ENCODE measurements at regions not wholly inside any gene's neighbourhood (a gene's known extent, or its start where the extent isn't known, plus 50 kb on each side); places are given as distances from the start of the nearest gene placed in this dataset.

DNA sequence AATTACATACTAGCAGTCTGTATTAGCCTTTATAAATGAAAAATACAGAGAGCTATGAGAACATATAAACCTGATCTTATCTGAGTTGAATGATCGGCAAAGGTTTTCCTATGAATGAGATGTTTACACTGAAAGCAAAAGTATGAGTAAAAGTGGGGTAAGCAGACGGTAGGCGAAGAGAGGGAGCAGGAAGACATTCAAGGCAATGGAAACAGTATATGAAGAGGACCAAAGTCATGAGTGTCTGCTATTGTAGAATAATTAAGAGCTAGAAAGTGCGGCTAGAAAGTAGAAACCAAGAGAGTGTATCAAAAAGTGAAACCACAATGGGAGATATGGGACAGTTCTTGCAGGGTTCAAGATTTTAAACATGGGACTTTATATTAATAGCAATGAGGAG, 67.0 kb upstream of the TMLHE start:
- no peak overlapping the region for H3K4me2 ChIP-seq (ENCODE audit: low read length)
- no peak overlapping the region for H3K4me3 ChIP-seq (ENCODE audit: low read length)
- no peak overlapping the region for H3K27ac ChIP-seq (ENCODE audit: low read depth, low read length)
- no peaks in the 10 kb centered on the region for H3F3A ChIP-seq (ENCODE audit: control insufficient read depth, insufficient read depth)
- no peaks in the 10 kb centered on the region for H3K36me3 ChIP-seq (ENCODE audit: control insufficient read depth, low read length)
- H3K9me3 ChIP-seq (ENCODE audit: control insufficient read depth, insufficient read depth, low read length), result no peaks in the 10 kb centered on the region
- no peaks in the 10 kb centered on the region for H3K27me3 ChIP-seq (ENCODE audit: control insufficient read depth, low read length)
- H3K79me2 ChIP-seq (ENCODE audit: control insufficient read depth, low read length), result no peaks in the 10 kb centered on the region
- no peaks in the 10 kb centered on the region for H4K20me1 ChIP-seq (ENCODE audit: control insufficient read depth, insufficient read depth, low read depth, low read length)
- TF ChIP-seq, protein P1, sequence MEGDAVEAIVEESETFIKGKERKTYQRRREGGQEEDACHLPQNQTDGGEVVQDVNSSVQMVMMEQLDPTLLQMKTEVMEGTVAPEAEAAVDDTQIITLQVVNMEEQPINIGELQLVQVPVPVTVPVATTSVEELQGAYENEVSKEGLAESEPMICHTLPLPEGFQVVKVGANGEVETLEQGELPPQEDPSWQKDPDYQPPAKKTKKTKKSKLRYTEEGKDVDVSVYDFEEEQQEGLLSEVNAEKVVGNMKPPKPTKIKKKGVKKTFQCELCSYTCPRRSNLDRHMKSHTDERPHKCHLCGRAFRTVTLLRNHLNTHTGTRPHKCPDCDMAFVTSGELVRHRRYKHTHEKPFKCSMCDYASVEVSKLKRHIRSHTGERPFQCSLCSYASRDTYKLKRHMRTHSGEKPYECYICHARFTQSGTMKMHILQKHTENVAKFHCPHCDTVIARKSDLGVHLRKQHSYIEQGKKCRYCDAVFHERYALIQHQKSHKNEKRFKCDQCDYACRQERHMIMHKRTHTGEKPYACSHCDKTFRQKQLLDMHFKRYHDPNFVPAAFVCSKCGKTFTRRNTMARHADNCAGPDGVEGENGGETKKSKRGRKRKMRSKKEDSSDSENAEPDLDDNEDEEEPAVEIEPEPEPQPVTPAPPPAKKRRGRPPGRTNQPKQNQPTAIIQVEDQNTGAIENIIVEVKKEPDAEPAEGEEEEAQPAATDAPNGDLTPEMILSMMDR (IDR thresholded peaks at IDR 0.05; ENCODE audit: low read depth, low read length, poor library complexity, severe bottlenecking), result no peak
- TF ChIP-seq EZH2phosphoT487 (IDR thresholded peaks at IDR 0.05; ENCODE audit: borderline replicate concordance, low read length), result no peak
- H3K4me1 ChIP-seq (ENCODE audit: control insufficient read depth, low read length), result no peaks in the 10 kb centered on the region
- no peaks in the 10 kb centered on the region for H3K9me2 ChIP-seq (replicated peaks; ENCODE audit: control insufficient read depth, low read length)

DNA sequence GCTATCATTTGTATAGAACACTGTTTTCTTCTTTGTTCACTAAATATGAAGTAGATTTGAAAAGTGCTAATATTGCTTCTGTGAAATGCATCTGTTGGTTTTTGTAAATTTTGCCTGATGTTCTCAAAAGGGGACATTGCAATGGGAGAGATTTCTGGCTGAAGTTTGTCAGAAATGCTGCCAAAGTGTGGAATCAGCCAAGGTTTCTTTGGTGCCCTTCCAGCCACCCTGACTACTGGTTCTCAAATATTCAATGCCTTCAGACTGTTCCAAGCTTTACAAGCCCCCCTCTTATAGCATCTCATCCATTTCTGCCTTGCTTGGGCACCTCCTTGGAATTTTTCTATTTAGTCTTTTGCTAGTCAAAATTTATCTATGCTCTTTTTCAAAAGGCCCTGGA, 60.6 kb upstream of the TMLHE start:
- TF ChIP-seq, protein P1 (IDR thresholded peaks at IDR 0.05; ENCODE audit: low read depth, low read length, poor library complexity, severe bottlenecking), result no peak
- no peak for TF ChIP-seq EZH2phosphoT487 (IDR thresholded peaks at IDR 0.05; ENCODE audit: borderline replicate concordance, low read length)
- Histone ChIP-seq H3K79me2 (ENCODE audit: control insufficient read depth, low read length) (no peaks in the 10 kb centered on the region), H3K9me3 (ENCODE audit: control insufficient read depth, insufficient read depth, low read length) (no peaks in the 10 kb centered on the region), H3K4me1 (ENCODE audit: control insufficient read depth, low read length) (no peaks in the 10 kb centered on the region), H3K27me3 (ENCODE audit: control insufficient read depth, low read length) (no peaks in the 10 kb centered on the region), H3K36me3 (ENCODE audit: control insufficient read depth, low read length) (no peaks in the 10 kb centered on the region), H3K9me2 (replicated peaks; ENCODE audit: control insufficient read depth, low read length) (no peaks in the 10 kb centered on the region), H3K4me3 (ENCODE audit: low read length) (no peak overlapping the region), H4K20me1 (ENCODE audit: control insufficient read depth, insufficient read depth, low read depth, low read length) (no peaks in the 10 kb centered on the region), H3K27ac (ENCODE audit: low read depth, low read length) (no peak overlapping the region), H3F3A (ENCODE audit: control insufficient read depth, insufficient read depth) (no peaks in the 10 kb centered on the region), H3K4me2 (ENCODE audit: low read length) (no peak overlapping the region)

DNA sequence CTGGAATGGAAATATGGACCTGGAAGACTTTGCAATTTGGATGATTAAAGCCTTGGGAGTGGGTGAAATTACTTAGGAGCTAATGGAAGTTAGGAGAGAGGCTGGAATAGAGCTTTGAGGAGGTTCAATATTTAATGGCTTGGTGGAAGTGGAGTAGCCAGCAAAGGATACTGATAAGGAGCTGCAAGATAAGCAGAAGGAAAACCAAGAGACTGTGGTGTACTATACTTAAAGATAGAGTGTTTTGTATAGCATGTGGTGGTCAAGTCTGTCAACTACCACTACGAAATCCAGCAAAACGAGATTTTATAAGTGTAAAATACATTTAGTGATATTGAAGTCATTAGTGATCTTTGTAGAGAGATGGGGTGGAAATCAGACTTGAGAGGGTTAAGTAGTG, 54.0 kb upstream of the TMLHE start:
- Histone ChIP-seq H3K27ac (ENCODE audit: low read depth, low read length) (no peak overlapping the region), H3F3A (ENCODE audit: control insufficient read depth, insufficient read depth) (no peaks in the 10 kb centered on the region), H3K9me2 (replicated peaks; ENCODE audit: control insufficient read depth, low read length) (no peaks in the 10 kb centered on the region), H3K4me1 (ENCODE audit: control insufficient read depth, low read length) (no peaks in the 10 kb centered on the region), H3K4me2 (ENCODE audit: low read length) (no peak overlapping the region), H3K79me2 (ENCODE audit: control insufficient read depth, low read length) (no peaks in the 10 kb centered on the region), H4K20me1 (ENCODE audit: control insufficient read depth, insufficient read depth, low read depth, low read length) (no peaks in the 10 kb centered on the region), H3K4me3 (ENCODE audit: low read length) (no peak overlapping the region), H3K27me3 (ENCODE audit: control insufficient read depth, low read length) (no peaks in the 10 kb centered on the region), H3K9me3 (ENCODE audit: control insufficient read depth, insufficient read depth, low read length) (no peaks in the 10 kb centered on the region), H3K36me3 (ENCODE audit: control insufficient read depth, low read length) (no peaks in the 10 kb centered on the region)
- TF ChIP-seq EZH2phosphoT487 (IDR thresholded peaks at IDR 0.05; ENCODE audit: borderline replicate concordance, low read length), result no peak
- TF ChIP-seq, protein P1 (IDR thresholded peaks at IDR 0.05; ENCODE audit: low read depth, low read length, poor library complexity, severe bottlenecking), result no peak

All from DOHH2 (cell line).